Right ventricle myocardium superior (tissue), 1 donor: ENCODE measurements at regions not wholly inside any gene's neighbourhood (a gene's known extent, or its start where the extent isn't known, plus 50 kb on each side); places are given as distances from the start of the nearest gene placed in this dataset.
"Not testable (repeated sequence)": the region's sequence is repeated elsewhere in the genome, so short reads cannot be mapped to it uniquely, and the experiment has no call there.

Experiments
- ATAC-seq: fragments of 200-7000 bp; cut with Tn5 transposase; one replicate; pipeline ENCODE4 v1.9.1; 2020; ENCODE audit warnings: mild to moderate bottlenecking; ENCODE audit not compliant: poor library complexity
- DNase-seq: peaks from one replicate; pipeline ENCODE4 v3.0.0-alpha.2; 2020
- intact Hi-C: fragments of 100-400 bp; cut with DNase I; formaldehyde crosslinking; loops from one replicate; pipeline ENCODE4 v1.11.2; 2022
- donor health status: DM: no; HTN: yes; CAD: no; lungs with severe emphysema.

DNA sequence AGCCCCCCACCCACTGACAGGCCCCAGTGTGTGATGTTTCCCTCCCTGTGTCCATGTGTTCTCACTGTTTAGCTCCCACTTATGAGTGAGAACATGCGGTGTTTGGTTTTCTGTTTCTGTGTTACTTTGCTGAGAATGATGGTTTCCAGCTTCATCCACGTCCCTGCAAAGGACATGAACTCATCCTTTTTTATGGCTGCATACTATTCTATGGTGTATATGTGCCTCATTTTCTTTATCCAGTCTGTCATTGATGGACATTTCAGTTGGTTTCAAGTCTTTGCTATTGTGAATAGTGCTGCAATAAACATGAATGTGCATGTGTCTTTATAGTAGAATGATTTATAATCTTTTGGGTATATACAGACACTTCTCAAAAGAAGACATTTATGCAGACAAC is 88.6 kb upstream of the EGFL6 start:
- ATAC-seq, intact Hi-C loops: not testable (repeated sequence)

DNA sequence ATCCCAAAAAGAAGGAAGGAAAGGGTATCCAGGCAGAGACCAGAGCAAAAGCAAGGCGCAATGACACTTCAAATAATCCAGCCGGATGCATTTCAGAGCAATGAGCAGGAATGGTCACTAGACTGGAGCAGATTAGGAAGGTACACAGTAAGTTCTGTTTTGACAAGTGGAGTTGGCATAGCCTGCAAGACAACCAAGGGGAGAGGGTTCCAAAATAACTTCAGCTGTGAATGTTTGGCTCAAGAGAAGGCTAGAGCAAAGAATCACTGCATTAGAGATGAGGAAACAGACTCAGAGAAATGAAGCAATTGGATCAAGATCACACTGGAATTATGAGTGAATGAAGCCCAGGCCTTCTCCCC is 90.0 kb upstream of the EGFL6 start:
- no peak for DNase-seq
- intact Hi-C loops, result no loop called here
- ATAC-seq, result peak; percentile 85

More for the DNA sequence above, 88.6 kb upstream of the EGFL6 start:
- not testable (repeated sequence) for DNase-seq

DNA sequence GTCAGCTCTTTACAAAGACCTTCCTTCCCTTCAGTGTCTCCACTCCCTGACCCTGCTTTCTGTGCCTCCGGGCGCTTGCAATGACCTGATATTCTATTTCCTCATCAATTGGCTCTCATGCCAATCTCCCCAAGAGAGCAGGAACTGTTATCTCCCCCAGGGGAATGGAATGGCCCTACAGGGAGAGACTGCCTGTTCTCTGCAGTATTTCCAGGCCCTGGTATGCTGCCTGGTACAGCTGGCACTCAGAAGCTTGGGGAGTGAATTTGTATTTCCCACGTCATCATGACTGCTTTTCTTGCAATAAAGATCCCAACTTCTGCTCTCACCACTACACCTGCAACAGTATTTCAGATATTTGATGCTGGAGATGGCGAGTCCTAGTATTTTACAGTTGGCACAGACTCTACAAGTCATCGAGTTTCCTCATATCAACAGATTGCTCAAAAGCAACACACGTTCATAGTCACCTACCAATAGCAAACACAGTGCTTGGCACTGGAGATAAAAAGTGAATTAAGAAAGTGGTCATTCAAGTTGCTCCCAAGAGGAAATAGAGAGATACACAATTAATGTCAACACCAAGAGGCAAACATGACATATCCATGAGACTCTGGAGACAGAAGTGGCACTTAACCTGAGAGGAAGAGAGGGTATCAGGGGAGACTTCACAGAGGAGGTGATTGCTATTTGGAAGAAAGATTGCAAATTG is 90.5 kb upstream of the EGFL6 start:
- intact Hi-C loops, result no loop called here
- ATAC-seq, result peak; percentile 86
- DNase-seq, result no peak

DNA sequence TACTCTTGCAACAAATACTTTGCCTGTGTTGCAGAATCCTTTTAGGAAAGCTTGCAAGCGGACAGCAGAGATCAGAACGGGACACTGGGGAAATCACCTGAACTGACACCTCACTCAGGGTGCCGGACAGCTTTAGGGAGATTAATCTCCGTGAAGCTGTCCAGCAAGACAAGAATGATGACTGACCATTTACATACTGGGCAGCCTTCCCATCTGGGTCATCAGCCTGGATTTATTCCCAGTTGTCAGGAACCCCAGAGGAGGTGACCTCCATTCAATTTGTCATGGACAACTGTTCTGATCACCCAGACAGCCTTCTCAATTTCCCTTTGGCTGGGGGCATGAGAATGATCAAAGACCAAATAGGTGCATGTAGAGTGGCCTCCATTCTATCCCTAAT is 93.0 kb upstream of the EGFL6 start:
- ATAC-seq, result no peak
- no peak for DNase-seq
- intact Hi-C loops, result no loop called here

DNA sequence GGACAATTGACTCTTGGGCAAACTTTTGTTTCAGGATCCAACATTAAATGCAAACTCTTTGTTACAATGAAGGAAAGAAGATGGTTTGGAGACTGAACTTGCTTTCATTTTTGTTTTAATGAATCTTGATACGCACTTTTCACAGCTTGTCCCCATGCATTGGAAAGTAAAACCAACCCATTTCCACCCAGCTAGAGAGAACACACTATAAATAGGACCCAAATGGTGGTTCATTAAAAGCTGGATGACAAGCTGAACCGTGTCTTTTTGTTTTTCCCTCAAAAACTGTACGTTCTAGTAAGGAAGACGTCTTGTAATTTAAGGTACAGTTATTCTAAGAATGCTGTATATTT is 95.3 kb upstream of the EGFL6 start:
- intact Hi-C loops, result no loop called here
- DNase-seq, result no peak
- ATAC-seq, result no peak

DNA sequence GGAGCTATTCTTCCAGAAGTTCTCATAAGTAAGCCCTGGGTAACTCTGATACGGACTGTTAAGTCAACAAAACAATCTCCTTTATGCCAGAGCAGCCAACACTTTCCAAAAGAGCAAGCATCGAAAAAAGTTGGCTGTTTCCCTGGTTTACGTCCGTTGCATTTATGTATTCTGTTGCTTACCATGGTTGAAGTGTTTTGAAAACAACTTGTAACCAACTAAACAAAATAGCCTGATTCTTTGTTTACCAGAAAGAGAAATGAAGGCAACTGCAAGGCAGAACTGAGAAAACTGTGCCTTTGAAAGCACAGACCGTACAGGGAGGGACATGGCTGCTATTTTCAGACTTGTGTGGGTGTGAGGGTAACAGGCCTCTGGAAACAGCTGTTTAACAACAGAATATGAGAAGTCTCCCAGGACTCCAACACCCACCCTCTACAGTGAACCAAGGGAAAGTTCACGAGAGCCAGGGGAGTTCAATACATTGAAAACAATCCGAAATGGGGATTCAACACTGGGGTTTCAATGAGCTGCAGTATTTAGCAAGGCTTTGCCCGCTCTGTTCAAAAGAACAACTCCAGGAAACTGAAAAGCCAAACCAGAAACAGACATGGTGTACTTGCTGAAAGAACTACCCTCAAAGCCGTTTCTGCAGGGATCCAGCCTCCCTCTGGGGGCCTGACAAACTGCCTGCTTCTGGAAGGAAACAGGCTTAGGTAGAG is 95.8 kb upstream of the EGFL6 start:
- intact Hi-C loops, result no loop called here
- ATAC-seq (peak; percentile 64), DNase-seq (no peak)

DNA sequence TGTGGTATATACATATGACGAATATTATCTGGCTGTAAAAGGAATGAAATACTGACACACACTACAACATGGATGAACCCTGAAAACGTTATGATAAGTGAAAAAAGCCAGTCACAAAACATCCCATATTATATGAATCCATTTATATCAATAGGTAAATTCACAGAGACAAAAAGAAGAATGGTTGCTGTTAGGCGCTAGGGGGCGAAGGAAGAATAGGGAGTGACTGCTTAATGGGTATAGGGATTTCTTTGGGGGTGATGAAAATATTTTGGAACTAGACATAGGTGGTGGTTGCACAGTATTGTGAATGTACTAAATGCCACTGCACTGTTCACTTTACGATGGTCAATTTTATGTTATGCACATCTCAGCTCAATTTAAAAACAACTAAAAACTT is 96.4 kb upstream of the EGFL6 start:
- intact Hi-C loops, result no loop called here
- no peak for ATAC-seq

DNA sequence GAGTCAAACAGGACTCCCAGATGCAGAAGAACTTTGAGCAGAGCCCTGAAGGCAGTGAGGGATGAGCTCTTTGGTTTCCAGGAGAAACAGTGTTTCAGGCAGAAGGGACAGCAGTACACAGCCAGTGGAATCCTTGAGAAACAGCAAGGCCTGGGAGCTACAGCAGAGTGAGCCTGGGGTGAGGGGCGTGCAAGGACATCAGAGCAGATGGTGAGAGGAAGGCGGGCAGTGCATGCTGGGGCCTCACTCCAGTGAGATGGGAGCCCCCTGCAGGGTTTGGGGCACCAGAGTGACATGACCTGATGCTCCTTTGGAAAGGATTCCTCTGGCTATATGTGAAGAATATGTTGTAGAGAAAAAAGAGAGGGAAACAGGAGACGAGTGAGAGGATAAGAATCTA is 98.1 kb upstream of the EGFL6 start:
- DNase-seq (no peak), ATAC-seq (no peak)
- intact Hi-C loops, result no loop called here

More for the DNA sequence above, 96.4 kb upstream of the EGFL6 start:
- DNase-seq, result no peak

DNA sequence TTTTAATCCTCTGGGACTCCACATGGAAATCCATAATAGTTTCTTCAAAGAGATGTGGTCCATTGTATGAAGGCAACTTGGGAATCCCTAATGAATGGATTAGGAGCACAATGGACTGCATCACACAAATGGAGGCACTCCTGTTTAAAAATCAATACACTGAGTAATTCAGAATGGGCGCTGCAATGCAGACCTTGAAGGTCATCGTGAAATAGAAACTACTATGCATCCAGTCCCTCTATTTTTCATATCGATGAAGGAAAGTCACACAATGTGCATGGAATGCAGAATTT is 98.8 kb upstream of the EGFL6 start:
- ATAC-seq (no peak), DNase-seq (no peak)
- intact Hi-C loops, result no loop called here

DNA sequence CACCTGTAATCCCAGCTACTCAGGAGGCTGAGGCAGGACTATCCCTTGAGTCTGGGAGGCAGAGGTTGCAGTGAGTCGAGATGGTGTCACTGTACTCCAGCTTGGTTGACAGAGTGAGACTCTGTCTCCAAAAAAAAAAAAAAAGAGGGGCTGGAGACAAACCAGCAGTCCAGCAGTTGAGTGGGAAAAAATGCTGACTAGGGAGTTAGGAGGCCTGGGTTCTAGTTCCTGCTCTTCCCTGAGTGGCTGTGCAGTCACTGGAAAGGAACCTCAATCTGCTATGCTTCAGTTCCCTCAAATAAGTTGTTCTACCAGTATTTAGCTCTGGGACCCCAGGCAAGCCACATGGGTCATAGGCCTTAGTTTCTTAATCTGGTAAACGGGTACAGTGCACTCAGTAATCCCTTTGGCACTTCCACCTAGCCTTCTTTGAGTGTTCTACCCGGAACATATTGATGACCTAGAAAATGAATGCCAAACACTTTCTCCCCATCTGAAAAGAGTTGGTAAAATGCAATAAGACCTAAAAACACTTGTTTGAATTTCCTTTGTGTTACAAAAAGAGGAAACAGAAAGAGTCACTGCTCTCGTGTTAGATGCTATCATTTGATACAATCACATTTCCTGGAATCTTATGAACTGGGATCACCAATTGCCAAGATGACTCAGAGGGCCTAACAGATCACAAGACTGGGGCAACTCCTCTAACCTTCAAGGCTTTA is 99.3 kb upstream of the EGFL6 start:
- ATAC-seq (no peak), DNase-seq (no peak)
- intact Hi-C loops, result no loop called here

DNA sequence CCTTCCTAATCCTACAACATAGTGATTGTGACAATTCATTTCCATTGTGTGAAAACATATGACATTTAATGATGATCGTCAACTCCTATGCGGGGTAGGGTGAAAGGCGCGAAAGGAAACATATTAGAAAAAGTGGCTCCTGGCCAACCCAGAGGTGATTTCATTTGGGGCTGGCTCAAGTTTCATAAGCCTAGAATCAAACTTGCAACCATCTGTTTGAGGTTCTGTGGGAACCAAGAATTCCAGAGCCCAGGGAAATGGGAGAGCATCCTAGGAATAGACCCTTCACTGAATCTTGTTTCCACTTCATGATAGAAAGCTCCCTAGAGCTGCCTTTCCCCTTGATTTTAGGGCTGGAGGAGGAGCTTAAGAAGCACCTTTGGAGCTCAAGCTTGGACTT is 101.3 kb upstream of the EGFL6 start:
- no peak for ATAC-seq
- intact Hi-C loops, result no loop called here
- no peak for DNase-seq

DNA sequence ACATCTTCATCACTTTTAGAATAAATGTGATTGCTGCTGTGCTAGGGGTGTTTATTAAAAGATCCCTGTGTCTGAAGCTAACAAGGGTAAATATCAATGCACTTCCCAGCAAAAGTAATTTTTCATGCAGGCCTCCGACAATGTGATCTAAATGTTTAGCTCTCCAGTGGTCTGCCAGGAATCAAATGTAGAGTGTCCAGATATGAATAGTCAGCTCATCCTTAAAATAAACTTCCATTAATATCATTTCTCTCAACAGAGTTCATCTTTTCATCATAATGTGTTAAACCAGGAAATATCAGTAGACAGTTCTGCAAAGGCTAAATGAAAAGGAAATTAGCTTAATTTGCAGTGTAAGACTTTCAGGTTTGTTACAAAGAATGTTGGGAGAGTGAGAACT is 102.2 kb upstream of the EGFL6 start:
- DNase-seq (no peak), ATAC-seq (no peak)
- intact Hi-C loops, result no loop called here

DNA sequence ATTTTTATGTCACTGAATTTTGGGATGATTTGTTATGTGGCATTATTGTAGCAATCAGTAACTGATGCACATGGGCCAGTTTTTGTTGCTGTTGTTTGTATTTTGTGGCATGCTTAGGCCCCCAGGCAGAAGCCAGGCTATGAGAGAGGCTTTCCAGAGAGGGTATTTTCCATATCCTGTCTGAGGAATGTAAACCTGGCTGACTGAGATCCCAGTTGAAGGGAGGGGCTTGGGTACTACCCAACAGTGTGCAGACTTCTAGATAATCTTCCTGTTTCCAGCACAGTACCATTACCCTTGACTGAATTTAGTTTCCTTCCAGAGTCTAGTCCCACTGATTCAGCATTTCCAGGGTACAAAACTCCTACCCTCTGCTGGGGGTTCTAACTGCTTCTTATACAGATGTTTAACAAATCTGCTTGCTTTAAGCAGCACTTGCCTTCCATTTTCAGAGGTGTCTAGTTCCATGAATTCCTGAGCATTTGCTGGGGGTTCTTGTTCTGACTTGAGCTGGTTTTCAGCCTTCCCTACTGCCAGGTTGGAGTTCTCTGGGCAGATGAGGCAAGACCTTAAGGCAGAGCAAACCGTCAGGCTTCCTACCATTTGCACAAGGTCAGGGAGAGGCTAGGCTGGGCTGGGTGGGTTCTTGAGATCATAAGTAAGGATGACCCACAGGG is 104.7 kb upstream of the EGFL6 start:
- DNase-seq (no peak), ATAC-seq (no peak)
- intact Hi-C loops, result no loop called here

DNA sequence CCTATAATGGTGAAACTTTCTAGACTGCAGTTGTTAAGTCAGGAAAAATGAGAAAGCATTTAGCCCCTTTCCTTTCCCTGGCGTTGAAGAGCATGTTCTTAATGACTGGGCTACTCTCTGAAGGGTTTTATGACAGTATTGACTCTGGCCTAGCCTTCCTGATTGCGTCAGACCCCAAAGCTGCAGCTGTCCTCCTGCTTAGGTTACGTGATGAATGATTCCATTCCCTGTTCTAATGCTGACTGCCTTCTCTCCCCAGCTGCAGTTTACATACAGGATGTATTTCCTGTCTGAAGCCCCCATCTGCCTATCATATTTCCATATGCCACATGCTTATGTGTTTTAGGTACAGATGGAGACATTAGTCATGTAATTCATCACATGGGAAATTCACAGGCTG is 105.8 kb upstream of the EGFL6 start:
- DNase-seq (peak; percentile 40), ATAC-seq (peak; percentile 83)
- intact Hi-C loops, result no loop called here

DNA sequence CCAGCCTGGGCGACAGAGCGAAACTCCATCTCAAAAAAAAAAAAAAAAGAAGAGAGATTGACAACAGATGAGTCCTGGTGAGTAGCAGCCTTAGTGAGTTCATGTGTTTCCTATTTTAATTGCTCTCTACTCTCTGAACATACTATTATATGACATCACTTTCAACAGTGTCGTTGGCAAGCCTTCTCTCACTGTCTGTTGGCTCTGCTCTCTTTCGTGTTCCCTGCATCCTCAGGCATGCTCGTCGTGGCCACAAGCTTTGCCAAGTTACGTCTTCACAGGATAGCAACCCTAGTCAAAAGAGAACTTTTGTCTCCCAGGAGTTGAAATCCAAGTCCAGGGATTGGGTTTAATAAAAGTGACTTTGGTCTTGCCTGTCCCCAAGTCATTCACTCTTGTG is 117.1 kb upstream of the EGFL6 start:
- no peak for DNase-seq
- intact Hi-C loops, result no loop called here
- no peak for ATAC-seq

DNA sequence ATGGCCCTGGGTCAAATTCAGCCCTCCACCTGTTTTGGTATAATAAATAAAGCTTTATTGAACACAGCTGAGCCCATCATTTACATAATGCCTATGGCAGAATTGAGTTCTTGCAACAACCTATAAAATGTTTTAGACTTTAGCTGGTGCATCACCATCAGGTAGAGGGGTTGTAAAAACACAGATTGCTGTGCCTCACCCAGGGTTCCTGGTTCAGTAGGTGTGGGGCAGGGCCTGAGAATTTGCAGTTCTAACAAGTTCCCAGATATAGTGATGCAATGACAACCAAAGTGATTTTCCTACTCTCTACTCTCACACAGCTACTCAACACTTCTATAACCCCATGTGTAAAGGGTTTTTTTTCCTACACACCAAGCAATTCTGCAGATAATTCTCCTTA is 120.0 kb upstream of the EGFL6 start:
- ATAC-seq (no peak), DNase-seq (no peak)
- intact Hi-C loops, result no loop called here

DNA sequence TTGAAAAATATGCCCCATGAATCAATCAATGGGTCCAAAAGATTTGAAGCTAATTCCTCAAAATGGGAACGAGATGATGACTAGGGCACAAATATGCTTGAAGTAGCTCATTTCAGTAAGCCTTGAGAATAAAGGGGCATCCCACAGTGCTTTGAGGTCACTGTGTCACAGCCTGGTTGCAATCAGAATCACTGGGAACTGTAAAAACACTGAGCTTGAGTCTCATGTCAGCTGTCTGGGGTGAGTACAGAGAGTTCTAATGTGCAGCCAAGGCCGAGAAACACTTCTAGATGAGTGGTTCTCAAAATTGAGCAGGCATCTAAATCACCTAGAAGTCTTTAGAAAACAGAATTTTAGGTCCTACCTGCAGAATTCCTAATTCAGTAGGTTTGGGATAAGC is 120.5 kb upstream of the EGFL6 start:
- no peak for ATAC-seq
- no peak for DNase-seq
- intact Hi-C loops, result no loop called here

DNA sequence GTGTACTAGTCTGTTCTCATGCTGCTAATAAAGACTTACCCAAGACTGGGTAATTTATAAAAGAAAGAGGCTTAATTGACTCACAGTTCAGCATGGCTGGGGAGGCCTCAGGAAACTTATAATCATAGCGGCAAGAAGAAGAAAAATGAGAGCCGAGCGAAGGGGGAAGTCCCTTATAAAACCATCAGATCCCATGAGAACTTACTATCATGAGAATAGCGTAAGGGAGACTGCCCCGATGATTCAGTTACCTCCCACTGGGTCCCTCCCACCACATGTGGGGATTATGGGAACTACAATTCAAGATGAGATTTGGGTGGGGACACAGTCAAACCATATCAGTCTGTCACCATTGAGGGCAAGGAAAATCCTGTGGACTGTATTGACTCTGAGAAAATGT is 121.8 kb upstream of the ATXN3L start:
- DNase-seq, intact Hi-C loops, ATAC-seq: not testable (repeated sequence)

DNA sequence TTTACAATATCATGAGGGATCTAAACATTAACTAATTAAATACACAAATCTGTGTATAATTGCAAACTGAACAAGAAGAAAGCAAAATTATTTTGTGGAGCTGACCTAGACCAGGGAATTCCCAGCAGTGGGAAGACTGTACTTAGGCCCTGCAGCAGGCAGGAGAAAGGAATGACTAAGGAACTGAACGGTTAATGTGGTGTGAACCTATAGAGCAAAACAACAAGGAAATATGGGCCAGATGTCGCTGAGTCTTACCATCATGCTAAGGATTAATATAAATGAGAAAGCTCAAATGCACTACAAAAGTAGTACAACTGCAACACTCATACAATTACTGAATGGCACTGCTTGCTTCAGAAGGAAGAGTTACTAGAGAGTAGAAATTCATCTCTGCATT is 120.3 kb upstream of the ATXN3L start:
- no peak for DNase-seq
- no peak for ATAC-seq
- intact Hi-C loops, result no loop called here

DNA sequence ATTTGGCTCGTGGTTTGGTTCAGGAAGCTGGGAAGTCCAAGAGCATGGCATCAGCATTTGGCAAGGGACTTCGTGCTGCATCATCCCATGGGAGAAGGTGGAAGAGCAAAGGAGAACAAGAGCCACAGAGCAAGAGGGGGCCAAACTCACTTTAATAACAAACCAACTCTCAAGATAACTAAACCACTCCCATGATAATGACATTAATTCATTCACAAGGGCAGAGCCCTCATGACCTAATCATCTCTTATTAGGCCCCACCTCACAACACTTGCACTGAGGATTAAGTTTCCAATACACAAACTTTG is 113.4 kb upstream of the ATXN3L start:
- ATAC-seq (peak; percentile 20), DNase-seq (no peak)
- intact Hi-C loops, result no loop called here
